ENCODE measurements at regions not wholly inside any gene's neighbourhood (a gene's known extent, or its start where the extent isn't known, plus 50 kb on each side); places are given as distances from the start of the nearest gene placed in this dataset.

- no peak for TF ChIP-seq SP2 (CRISPR knock-in tag; IDR thresholded peaks at IDR 0.05)
- TF ChIP-seq SIN3A (IDR thresholded peaks at IDR 0.05; ENCODE audit: borderline replicate concordance, low read depth, low read length) = no peak
- TF ChIP-seq POLR2A (IDR thresholded peaks at IDR 0.05; ENCODE audit: insufficient read depth in 1 of 2, low read depth in 2 of 2, low read length in 2 of 2) = no peak
- TF ChIP-seq, protein P1, sequence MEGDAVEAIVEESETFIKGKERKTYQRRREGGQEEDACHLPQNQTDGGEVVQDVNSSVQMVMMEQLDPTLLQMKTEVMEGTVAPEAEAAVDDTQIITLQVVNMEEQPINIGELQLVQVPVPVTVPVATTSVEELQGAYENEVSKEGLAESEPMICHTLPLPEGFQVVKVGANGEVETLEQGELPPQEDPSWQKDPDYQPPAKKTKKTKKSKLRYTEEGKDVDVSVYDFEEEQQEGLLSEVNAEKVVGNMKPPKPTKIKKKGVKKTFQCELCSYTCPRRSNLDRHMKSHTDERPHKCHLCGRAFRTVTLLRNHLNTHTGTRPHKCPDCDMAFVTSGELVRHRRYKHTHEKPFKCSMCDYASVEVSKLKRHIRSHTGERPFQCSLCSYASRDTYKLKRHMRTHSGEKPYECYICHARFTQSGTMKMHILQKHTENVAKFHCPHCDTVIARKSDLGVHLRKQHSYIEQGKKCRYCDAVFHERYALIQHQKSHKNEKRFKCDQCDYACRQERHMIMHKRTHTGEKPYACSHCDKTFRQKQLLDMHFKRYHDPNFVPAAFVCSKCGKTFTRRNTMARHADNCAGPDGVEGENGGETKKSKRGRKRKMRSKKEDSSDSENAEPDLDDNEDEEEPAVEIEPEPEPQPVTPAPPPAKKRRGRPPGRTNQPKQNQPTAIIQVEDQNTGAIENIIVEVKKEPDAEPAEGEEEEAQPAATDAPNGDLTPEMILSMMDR (CRISPR knock-in tag; IDR thresholded peaks at IDR 0.05) = no peak
- no peak for TF ChIP-seq FOXK2 (IDR thresholded peaks at IDR 0.05)
- TF ChIP-seq TCF7L2 (IDR thresholded peaks at IDR 0.05; ENCODE audit: low read depth, low read length) = no peak
- no peak for TF ChIP-seq ZBTB38 (CRISPR knock-in tag; IDR thresholded peaks at IDR 0.05)
- TF ChIP-seq JUN (CRISPR knock-in tag; IDR thresholded peaks at IDR 0.05) = no peak
- TF ChIP-seq, protein P2, sequence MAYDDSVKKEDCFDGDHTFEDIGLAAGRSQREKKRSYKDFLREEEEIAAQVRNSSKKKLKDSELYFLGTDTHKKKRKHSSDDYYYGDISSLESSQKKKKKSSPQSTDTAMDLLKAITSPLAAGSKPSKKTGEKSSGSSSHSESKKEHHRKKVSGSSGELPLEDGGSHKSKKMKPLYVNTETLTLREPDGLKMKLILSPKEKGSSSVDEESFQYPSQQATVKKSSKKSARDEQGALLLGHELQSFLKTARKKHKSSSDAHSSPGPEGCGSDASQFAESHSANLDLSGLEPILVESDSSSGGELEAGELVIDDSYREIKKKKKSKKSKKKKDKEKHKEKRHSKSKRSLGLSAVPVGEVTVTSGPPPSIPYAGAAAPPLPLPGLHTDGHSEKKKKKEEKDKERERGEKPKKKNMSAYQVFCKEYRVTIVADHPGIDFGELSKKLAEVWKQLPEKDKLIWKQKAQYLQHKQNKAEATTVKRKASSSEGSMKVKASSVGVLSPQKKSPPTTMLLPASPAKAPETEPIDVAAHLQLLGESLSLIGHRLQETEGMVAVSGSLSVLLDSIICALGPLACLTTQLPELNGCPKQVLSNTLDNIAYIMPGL (CRISPR knock-in tag; IDR thresholded peaks at IDR 0.05; ENCODE audit: borderline replicate concordance in 1 of 2, low read depth in 1 of 2) = no peak
- no peak for TF ChIP-seq ZNF629 (CRISPR knock-in tag; conservative IDR thresholded peaks at IDR 0.05)
These were observed 284.8 kb upstream of the DMRT1 start for GRCh38 chr9:556675-557074.

All from HepG2 (cell line).